ENCODE measurements at regions not wholly inside any gene's neighbourhood (a gene's known extent, or its start where the extent isn't known, plus 50 kb on each side); places are given as distances from the start of the nearest gene placed in this dataset.

DNA sequence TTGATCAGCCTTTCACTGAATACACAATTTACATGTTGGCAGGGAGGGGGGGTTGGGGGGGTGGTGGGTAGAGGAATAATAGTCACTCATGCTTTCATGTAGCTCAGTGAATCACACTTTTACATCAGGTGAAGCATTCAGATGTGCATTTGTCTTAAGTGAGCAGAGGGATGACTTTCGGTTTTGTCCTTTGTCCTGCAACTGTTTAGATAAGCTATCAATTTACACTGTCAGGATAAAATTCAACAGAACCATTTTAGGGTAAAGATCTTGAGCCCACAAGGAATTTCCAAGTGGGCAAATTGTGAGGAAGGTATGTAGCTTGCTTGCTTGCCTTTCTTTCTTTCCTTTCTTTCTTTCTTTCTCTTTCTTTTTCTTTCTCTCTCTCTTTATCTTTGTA, 576.2 kb downstream of the MTRR start:
- Mint-ChIP-seq H3K9me3 (peaks cover 16% of the 10 kb centered on the region), H3K27ac (no peak overlapping the region), H3K4me1 (peaks cover 7% of the 10 kb centered on the region; the same call in 1 of the 2 replicates), H3K4me3 (no peak overlapping the region), H3K27me3 (ENCODE audit: low read depth) (no peaks in the 10 kb centered on the region; the same call in 1 of the 2 replicates), H3K36me3 (peaks cover 2% of the 10 kb centered on the region)
- ATAC-seq (no peak), DNase-seq (ENCODE audit: low spot score) (no peak)
- ChIA-PET CTCF (no interaction called here), POLR2A (no interaction called here)
- TF ChIP-seq, protein P1, sequence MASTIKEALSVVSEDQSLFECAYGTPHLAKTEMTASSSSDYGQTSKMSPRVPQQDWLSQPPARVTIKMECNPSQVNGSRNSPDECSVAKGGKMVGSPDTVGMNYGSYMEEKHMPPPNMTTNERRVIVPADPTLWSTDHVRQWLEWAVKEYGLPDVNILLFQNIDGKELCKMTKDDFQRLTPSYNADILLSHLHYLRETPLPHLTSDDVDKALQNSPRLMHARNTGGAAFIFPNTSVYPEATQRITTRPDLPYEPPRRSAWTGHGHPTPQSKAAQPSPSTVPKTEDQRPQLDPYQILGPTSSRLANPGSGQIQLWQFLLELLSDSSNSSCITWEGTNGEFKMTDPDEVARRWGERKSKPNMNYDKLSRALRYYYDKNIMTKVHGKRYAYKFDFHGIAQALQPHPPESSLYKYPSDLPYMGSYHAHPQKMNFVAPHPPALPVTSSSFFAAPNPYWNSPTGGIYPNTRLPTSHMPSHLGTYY (CRISPR knock-in tag; IDR thresholded peaks at IDR 0.05): no peak
- TF ChIP-seq NR1H2 (CRISPR knock-in tag; IDR thresholded peaks at IDR 0.05) (no peak), TCF7 (CRISPR knock-in tag; IDR thresholded peaks at IDR 0.05; ENCODE audit: low read depth) (no peak), GTF2I (CRISPR knock-in tag; conservative IDR thresholded peaks at IDR 0.05) (no peak), ZNF317 (CRISPR knock-in tag; IDR thresholded peaks at IDR 0.05; ENCODE audit: borderline replicate concordance, low read depth) (no peak), CTCF (IDR thresholded peaks at IDR 0.05) (no peak), ZNF512 (CRISPR knock-in tag; IDR thresholded peaks at IDR 0.05; ENCODE audit: borderline replicate concordance) (no peak), PRRX2 (CRISPR knock-in tag; IDR thresholded peaks at IDR 0.05) (no peak), MXD4 (CRISPR knock-in tag; IDR thresholded peaks at IDR 0.05; ENCODE audit: borderline replicate concordance) (no peak), ZNF263 (CRISPR knock-in tag; IDR thresholded peaks at IDR 0.05; ENCODE audit: low read depth) (no peak), NFE2L1 (CRISPR knock-in tag; IDR thresholded peaks at IDR 0.05) (no peak), CREM (CRISPR knock-in tag; IDR thresholded peaks at IDR 0.05) (no peak)
- TF ChIP-seq, protein P2, sequence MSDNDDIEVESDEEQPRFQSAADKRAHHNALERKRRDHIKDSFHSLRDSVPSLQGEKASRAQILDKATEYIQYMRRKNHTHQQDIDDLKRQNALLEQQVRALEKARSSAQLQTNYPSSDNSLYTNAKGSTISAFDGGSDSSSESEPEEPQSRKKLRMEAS (CRISPR knock-in tag; IDR thresholded peaks at IDR 0.05): no peak
- TF ChIP-seq, protein P3, sequence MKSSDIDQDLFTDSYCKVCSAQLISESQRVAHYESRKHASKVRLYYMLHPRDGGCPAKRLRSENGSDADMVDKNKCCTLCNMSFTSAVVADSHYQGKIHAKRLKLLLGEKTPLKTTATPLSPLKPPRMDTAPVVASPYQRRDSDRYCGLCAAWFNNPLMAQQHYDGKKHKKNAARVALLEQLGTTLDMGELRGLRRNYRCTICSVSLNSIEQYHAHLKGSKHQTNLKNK (CRISPR knock-in tag; IDR thresholded peaks at IDR 0.05): no peak
- TF ChIP-seq, protein P4, sequence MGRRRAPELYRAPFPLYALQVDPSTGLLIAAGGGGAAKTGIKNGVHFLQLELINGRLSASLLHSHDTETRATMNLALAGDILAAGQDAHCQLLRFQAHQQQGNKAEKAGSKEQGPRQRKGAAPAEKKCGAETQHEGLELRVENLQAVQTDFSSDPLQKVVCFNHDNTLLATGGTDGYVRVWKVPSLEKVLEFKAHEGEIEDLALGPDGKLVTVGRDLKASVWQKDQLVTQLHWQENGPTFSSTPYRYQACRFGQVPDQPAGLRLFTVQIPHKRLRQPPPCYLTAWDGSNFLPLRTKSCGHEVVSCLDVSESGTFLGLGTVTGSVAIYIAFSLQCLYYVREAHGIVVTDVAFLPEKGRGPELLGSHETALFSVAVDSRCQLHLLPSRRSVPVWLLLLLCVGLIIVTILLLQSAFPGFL (CRISPR knock-in tag; IDR thresholded peaks at IDR 0.05; ENCODE audit: borderline replicate concordance): no peak
- TF ChIP-seq, protein P5, sequence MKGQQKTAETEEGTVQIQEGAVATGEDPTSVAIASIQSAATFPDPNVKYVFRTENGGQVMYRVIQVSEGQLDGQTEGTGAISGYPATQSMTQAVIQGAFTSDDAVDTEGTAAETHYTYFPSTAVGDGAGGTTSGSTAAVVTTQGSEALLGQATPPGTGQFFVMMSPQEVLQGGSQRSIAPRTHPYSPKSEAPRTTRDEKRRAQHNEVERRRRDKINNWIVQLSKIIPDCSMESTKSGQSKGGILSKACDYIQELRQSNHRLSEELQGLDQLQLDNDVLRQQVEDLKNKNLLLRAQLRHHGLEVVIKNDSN (CRISPR knock-in tag; IDR thresholded peaks at IDR 0.05): no peak

DNA sequence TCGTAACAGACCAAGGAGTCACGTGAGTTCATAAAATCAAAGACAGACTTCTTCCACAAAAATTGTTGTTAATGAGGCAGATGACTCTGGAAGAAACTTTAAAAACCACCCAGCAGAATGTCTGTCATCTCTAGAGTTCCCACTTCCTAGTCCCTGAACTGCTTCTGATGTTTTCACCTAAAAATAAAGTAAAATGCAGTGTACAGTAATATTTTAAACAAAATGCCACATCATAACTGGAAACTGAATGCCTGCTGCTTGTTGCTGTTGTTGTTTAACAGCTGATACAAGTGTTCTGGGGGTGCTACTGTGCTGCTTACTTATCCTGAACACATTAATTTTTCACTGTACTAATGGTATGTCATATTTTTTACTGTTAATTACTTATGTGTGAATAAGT, 577.2 kb downstream of the MTRR start:
- H3K4me1 Mint-ChIP-seq: peaks cover 7% of the 10 kb centered on the region; the same call in 1 of the 2 replicates
- TF ChIP-seq ZNF317 (CRISPR knock-in tag; IDR thresholded peaks at IDR 0.05; ENCODE audit: borderline replicate concordance, low read depth) (no peak), ZNF219 (CRISPR knock-in tag; IDR thresholded peaks at IDR 0.05; ENCODE audit: borderline replicate concordance) (no peak), IRF2 (CRISPR knock-in tag; IDR thresholded peaks at IDR 0.05; ENCODE audit: borderline replicate concordance, low read depth) (no peak)
- CTCF ChIA-PET: no interaction called here
- H3K27ac Mint-ChIP-seq: no peak overlapping the region
- ATAC-seq (no peak), DNase-seq (ENCODE audit: low spot score) (no peak)
- POLR2A ChIA-PET: no interaction called here
- no peak overlapping the region for H3K4me3 Mint-ChIP-seq
- H3K9me3 Mint-ChIP-seq: peaks cover 16% of the 10 kb centered on the region
- no peaks in the 10 kb centered on the region; the same call in 1 of the 2 replicates for H3K27me3 Mint-ChIP-seq (ENCODE audit: low read depth)
- H3K36me3 Mint-ChIP-seq: peaks cover 2% of the 10 kb centered on the region
